Uterus (tissue), 2 donors: ENCODE measurements at regions not wholly inside any gene's neighbourhood (a gene's known extent, or its start where the extent isn't known, plus 50 kb on each side); places are given as distances from the start of the nearest gene placed in this dataset.

ENCODE experiments used
- POLR2A ChIP-seq, 2 donors: fragments of 450-650 bp; IDR thresholded peaks; one replicate each; pipeline ENCODE4 v1.6.1; 2016; ENCODE audit warnings: antibody characterized with exemption in 2 of 2, mild to moderate bottlenecking in 1 of 2, moderate library complexity in 1 of 2
- TF ChIP-seq, protein P1 (sequence below), 4 experiments: fragments of 200-600 bp in 2 of 4; fragments of 450-650 bp in 2 of 4; sonication (generic) in 2 of 4; IDR thresholded peaks; one replicate each; pipeline ENCODE4 v1.5.1; 2016 to 2019; ENCODE audit warnings: antibody characterized with exemption in 4 of 4, mild to moderate bottlenecking in 2 of 4, moderate library complexity in 1 of 4

DNA sequence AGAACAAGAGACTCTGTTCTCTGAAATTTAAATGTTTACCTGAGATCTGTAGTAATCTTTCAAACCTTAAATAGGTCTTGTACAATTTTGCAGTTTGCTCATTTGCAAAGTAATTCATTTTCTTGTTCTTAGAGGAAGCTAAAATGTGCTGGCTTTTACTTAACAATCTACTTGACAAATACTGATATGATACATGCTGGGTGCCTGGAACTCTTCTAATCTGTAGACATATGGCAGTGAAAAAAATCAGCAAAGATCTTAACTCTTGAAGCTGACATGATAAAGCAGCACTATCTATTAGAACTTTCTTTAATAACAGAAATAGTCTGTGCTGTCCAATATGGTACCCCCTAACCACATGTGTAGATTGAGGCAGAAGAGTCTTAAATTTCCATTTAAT, 1352.8 kb upstream of the SLC39A10 start:
- no peak for TF ChIP-seq POLR2A (IDR thresholded peaks at IDR 0.05)
- TF ChIP-seq, protein P1, sequence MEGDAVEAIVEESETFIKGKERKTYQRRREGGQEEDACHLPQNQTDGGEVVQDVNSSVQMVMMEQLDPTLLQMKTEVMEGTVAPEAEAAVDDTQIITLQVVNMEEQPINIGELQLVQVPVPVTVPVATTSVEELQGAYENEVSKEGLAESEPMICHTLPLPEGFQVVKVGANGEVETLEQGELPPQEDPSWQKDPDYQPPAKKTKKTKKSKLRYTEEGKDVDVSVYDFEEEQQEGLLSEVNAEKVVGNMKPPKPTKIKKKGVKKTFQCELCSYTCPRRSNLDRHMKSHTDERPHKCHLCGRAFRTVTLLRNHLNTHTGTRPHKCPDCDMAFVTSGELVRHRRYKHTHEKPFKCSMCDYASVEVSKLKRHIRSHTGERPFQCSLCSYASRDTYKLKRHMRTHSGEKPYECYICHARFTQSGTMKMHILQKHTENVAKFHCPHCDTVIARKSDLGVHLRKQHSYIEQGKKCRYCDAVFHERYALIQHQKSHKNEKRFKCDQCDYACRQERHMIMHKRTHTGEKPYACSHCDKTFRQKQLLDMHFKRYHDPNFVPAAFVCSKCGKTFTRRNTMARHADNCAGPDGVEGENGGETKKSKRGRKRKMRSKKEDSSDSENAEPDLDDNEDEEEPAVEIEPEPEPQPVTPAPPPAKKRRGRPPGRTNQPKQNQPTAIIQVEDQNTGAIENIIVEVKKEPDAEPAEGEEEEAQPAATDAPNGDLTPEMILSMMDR (IDR thresholded peaks at IDR 0.05) = no peak
